Stimulated activated CD4-positive, alpha-beta T cell treated with anti-CD3 and anti-CD28 coated beads, Interleukin-12 subunit alpha, Interleukin-12 subunit beta, amount 100 ng/mL, for 48 hours (primary cell): ENCODE measurements at regions not wholly inside any gene's neighbourhood (a gene's known extent, or its start where the extent isn't known, plus 50 kb on each side); places are given as distances from the start of the nearest gene placed in this dataset.
"Not testable (repeated sequence)": the region's sequence is repeated elsewhere in the genome, so short reads cannot be mapped to it uniquely, and the experiment has no call there.

Source experiments
- DNase-seq, 3 donors: peaks; one replicate each; pipeline ENCODE4 v3.0.0-alpha.2; 2020; ENCODE audit warnings: low read depth in 2 of 3, low spot score in 1 of 3

DNA sequence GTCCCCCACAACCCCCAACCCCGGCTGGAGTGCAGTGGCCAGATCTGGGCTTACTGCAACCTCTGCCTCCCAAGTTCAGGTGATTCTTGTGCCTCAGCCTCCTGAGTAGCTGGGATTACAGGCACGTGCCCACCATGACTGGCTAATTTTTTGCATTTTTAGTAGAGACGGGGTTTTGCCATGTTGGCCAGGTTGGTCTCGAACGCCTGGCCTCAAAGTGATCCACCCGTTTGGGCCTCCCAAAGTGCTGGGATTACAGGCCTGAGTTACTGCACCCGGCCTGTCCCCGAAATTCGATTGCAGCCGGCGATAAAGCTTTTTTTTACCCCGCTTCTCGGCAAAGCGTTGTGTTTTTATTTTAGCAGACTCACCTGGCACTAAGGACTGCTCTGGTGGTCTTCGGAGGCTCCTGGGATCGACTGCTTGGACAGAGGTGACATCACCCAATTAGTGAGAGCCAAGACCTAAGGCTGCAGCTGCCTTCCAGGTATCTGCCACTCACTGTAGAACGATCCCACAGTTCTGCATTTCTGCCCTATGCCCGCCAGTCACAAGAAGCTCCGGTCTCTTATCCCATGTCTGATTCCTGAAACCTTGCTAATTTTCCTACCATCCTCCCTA is 82.2 kb upstream of the ARL4D start:
- DNase-seq, result no peak

DNA sequence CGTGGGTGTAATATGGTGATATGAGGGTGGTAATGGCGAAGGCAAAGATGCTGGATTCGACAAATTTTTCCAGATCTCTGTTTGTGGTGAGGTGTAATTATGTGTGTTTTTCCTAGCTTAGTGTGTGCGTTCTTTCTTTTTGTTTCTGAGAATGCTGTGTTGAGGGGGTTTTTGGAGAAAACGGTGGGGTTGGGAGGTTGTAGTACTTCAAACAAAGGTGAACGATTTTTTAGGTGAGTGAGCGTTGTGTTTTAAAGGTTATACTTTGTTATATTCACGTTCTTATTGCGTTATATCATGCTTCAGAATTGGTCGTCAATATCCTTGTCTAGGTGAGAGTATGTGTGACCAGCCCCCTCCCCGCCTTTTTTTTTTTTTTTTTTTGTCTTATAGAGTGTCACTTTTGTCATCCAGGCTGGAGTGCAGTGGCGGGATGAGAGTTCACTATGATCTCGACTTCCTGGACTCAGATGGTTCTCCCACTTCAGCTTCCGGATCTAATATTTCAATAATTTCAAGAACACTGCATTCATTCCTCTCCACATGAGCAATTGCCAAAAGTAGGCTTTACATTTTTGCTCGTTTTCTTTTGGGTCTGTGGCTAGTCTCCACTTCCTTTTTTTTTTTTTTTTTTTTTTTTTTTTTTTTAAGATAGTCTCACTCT is 82.2 kb upstream of the RNU2-1 start:
- DNase-seq, result no peak

DNA sequence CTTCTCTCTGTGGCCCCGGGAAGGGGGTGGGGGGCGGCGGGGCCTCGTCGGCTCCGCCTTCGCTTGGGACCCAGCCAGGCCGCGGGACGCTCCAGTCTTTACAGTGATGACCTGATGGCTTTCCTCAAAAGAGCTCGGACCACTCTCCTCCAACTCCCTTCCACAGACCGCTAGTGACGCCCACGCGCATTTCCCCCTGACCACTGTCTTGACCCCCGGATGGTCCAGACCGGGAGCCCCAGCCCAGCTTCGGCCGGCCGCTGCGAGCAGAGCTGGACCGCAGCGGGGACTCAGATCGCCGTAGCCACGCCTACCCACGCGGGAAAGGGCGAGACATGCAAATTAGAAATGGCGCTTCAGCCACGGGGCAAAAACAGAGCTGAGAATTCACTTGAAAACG is 81.6 kb upstream of the RNU2-1 start:
- DNase-seq, result no peak

DNA sequence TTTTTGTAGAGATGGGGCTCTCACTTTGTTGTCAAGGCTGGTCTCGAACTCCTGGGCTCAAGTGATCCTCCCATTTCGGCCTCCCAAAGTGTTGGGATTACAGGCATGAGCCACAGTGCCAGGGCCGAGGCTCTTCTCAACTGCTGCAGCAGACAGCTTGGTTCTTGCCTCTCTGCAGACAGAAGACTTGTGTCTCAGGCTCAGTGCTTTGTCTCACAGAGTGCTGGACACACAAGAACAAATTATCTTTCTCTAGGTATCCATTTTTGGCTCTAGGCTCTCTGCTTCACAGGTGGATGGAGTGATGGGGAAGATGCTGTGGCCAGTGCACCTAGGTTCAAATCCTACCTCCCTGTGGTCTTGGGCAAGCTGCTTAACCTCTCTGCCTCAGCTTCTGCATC is 80.8 kb upstream of the RNU2-1 start:
- DNase-seq, result no peak

DNA sequence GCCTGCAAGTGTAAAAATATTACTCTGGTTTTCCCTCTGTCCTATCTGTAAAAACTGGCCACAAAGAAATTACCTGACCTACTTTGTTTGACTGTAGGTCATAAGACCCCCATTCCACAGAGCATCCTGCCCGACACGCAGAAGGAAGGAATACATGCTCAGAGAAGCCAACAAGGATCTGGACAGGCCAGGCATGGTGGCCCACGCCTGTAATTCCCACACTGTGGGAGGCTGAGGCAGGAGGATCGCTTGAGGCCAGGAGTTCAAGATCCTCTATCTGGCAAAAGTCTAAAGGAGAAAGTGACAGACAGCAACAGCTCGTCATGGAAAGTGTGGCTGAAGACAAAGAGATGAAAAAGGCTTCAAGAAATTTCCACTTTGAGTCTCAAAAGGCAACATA is 78.2 kb upstream of the RNU2-1 start:
- no peak for DNase-seq

DNA sequence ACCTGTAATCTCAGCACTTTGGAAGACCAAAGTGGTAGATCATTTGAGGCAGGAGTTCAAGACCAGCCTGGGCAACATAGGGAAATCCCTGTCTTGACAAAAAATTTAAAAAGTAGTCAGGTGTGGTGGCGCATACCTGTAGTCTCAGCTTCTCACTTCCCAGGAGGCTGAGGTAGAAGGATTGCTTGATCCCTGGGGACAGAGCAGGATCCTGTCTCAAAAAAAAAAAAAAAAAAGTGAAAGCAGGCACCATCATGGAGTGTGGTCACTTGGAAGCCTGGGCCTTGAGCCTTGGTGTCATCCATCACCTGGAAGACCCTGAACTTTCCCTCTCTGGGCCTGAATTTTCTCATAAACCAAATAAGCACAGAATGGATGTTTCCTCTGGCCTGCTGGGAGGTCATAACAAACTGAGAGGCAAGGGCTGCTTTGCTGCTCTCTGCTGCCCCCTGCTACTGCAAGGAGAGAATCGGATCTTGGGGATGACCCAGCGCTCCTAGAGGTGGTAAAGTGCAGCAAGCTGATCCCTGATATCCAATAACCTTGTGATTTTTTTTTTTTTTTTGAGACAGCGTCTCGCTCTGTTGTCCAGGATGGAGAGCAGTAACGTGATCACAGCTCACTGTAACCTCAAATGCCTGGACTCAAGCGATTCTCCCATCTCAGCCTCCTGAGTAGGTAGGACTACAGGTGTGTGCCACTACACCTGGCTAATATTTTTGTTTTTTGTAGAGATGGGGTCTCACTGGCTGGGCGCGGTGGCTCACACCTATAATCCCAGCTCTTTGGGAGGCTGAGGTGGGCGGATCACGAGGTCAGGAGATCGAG is 75.9 kb upstream of the RNU2-1 start:
- DNase-seq, result no peak

DNA sequence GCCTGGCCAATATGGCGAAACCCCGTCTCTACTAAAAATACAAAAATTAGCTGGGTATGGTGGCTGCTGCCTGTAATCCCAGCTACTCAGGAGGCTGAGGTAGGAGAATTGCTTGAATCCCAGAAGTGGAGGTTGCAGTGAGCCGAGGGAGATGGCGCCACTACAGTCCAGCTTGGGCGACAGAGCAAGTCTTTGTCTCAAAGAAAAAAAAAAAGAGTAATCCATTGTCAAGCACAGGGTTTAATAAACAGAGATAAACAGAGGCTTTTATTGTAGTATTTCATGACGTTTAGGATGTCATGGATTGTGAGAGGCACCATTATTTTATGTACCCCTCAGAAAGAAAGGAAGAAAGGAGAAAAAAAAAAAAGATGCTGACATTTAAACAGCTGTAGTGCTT is 75.2 kb upstream of the RNU2-1 start:
- no peak for DNase-seq

DNA sequence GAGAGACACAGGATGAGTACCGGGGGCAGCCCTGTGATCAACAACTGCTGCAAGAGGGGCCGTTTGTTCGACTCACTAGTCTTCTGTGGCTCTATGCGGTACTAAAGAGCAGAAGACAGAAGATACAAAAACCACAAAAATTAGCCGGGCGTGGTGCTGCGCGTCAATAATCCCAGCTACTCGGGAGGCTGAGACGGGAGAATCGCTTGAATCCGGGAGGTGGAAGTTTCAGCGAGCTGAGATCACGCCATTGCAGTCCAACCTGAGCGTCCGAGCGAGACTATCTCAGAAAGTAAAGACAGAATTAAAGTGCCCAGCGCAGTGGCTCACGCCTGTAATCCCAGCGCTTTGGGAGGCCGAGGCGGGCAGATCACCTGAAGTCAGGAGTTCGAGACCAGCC is 71.0 kb upstream of the RNU2-1 start:
- not testable (repeated sequence) for DNase-seq

DNA sequence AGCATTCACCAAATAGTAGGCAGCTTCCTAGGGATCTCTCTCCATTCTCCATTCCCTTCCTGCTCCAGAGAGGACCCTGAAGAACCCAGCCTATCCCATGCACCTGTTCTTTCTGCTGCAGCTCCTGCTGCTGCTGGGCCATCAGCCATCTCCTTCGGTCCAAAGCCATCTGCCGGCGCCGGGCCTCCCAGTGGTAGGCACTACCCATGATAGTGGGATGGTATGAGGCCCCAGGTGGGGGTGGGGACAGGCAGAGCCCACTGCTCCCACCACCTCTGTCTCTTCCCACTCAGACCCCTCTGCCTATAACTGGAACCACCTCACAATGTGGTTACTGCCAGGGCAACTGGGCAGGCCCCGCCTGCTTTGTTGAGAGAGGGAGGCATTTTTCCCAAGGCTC is 69.3 kb upstream of the RNU2-1 start:
- DNase-seq, result not testable (repeated sequence)

DNA sequence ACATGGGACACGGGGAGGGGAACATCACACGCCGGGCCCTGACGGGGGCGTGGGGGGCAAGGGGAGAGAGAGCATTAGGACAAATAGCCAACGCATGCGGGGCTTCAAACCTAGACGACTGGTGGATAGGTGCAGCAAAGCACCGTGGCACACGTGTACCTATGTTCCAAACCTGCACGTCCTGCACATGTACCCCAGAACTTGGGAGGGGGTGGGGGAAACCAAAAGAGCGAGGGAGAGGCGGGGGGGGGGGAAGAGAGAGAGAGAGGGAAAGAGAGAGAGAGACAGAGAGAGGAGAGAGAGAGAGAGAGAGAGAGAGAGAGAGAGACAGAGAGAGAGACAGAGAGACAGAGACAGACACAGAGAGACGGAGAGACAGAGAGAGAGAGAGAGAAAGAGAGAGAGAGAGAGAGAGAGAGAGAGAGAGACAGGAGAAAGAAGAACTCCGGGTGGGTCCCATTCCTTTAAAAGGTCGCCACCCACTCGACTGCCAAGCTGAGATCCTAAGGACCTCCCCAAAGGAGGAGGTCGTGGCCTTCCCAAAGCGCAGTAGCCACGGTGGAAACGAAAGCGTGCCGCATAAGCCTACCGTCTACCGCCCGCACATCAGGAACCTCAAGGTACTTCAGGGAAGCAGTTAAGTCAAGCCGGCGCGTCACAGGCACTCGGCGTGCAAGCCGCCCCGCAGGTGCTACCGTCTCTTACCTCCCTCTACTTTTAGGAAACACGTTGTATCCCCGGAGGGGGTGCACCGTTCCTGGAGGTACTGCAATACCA is 65.7 kb upstream of the RNU2-1 start:
- DNase-seq, result not testable (repeated sequence)

DNA sequence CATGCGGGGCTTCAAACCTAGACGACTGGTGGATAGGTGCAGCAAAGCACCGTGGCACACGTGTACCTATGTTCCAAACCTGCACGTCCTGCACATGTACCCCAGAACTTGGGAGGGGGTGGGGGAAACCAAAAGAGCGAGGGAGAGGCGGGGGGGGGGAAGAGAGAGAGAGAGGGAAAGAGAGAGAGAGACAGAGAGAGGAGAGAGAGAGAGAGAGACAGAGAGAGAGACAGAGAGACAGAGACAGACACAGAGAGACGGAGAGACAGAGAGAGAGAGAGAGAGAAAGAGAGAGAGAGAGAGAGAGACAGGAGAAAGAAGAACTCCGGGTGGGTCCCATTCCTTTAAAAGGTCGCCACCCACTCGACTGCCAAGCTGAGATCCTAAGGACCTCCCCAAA is 55.9 kb upstream of the RNU2-1 start:
- not testable (repeated sequence) for DNase-seq

DNA sequence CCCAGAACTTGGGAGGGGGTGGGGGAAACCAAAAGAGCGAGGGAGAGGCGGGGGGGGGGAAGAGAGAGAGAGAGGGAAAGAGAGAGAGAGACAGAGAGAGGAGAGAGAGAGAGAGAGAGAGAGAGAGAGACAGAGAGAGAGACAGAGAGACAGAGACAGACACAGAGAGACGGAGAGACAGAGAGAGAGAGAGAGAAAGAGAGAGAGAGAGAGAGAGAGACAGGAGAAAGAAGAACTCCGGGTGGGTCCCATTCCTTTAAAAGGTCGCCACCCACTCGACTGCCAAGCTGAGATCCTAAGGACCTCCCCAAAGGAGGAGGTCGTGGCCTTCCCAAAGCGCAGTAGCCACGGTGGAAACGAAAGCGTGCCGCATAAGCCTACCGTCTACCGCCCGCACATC is 49.8 kb upstream of the RNU2-1 start:
- not testable (repeated sequence) for DNase-seq
